Erythroblast (primary cell): ENCODE measurements at regions not wholly inside any gene's neighbourhood (a gene's known extent, or its start where the extent isn't known, plus 50 kb on each side); places are given as distances from the start of the nearest gene placed in this dataset.

Experiments
- GATA1 ChIP-seq: IDR thresholded peaks from 2 replicates; pipeline ENCODE4 v1.6.1; 2011; ENCODE audit warnings: low read depth, mild to moderate bottlenecking, control low read depth, low read length, moderate library complexity
- POLR2A ChIP-seq: IDR thresholded peaks from 2 replicates; pipeline ENCODE4 v1.6.1; 2011; ENCODE audit warnings: mild to moderate bottlenecking, low read length

GRCh38 chr10:130873636-130874035, 437.9 kb downstream of the TCERG1L start:
- TF ChIP-seq POLR2A = no peak
- no peak for TF ChIP-seq GATA1
